Head of caudate nucleus (tissue), 42 donors: ENCODE measurements at regions not wholly inside any gene's neighbourhood (a gene's known extent, or its start where the extent isn't known, plus 50 kb on each side); places are given as distances from the start of the nearest gene placed in this dataset.

ENCODE experiments used
- DNase-seq, 42 donors: peaks; one replicate each; pipeline versions ENCODE4 v3.0.0 to v3.0.0-alpha.2; 2020 to 2021; ENCODE audit warnings: mixed read lengths in 7 of 42
- intact Hi-C: fragments of 100-400 bp; cut with DNase I; formaldehyde crosslinking; loops from one replicate; pipeline ENCODE4 v1.15.0; 2022

- DNase-seq, result no peak
- intact Hi-C loops, result no loop called here
Observed at GRCh38 chr3:95002438-95003046, 939.7 kb downstream of the NSUN3 start.

GRCh38 chr3:95028688-95029087 is 965.8 kb downstream of the NSUN3 start:
- DNase-seq, result no peak
- intact Hi-C loops, result no loop called here

GRCh38 chr3:95029644-95030043 is 966.8 kb downstream of the NSUN3 start:
- intact Hi-C loops, result no loop called here
- DNase-seq, result no peak

- DNase-seq, result no peak
- intact Hi-C loops, result no loop called here
Observed at GRCh38 chr3:95036526-95037021, 973.7 kb downstream of the NSUN3 start.

- intact Hi-C loops, result no loop called here
- DNase-seq, result no peak
Observed at GRCh38 chr3:95037097-95037496, 974.2 kb downstream of the NSUN3 start.

GRCh38 chr3:95037927-95038326 is 975.1 kb downstream of the NSUN3 start:
- no peak for DNase-seq
- intact Hi-C loops, result no loop called here

GRCh38 chr3:95044101-95044500 is 981.2 kb downstream of the NSUN3 start:
- no peak for DNase-seq
- intact Hi-C loops, result no loop called here

GRCh38 chr3:95048564-95048963 is 985.7 kb downstream of the NSUN3 start:
- DNase-seq, result no peak
- intact Hi-C loops, result no loop called here

- intact Hi-C loops, result no loop called here
- no peak for DNase-seq
Observed at GRCh38 chr3:95049841-95050240, 987.0 kb downstream of the NSUN3 start.

- no peak for DNase-seq
- intact Hi-C loops, result no loop called here
Observed at GRCh38 chr3:95055288-95055687, 992.4 kb downstream of the NSUN3 start.

- intact Hi-C loops, result no loop called here
- DNase-seq, result no peak
Observed at GRCh38 chr3:95082191-95082590, 1019.3 kb downstream of the NSUN3 start.

GRCh38 chr3:95084738-95085137 is 1021.9 kb downstream of the NSUN3 start:
- intact Hi-C loops, result no loop called here
- no peak for DNase-seq

GRCh38 chr3:95088464-95088863 is 1025.6 kb downstream of the NSUN3 start:
- DNase-seq, result no peak
- intact Hi-C loops, result no loop called here

GRCh38 chr3:95097493-95097892 is 1034.6 kb downstream of the NSUN3 start:
- DNase-seq, result peak in 13 of 42 donors; percentile 4 to 62 (median 11)
- intact Hi-C loops, result no loop called here

GRCh38 chr3:95120921-95121320 is 1058.1 kb downstream of the NSUN3 start:
- intact Hi-C loops, result no loop called here
- DNase-seq, result no peak

- no peak for DNase-seq
- intact Hi-C loops, result no loop called here
Observed at GRCh38 chr3:95123104-95123503, 1060.2 kb downstream of the NSUN3 start.

GRCh38 chr3:95134693-95135413 is 1072.0 kb downstream of the NSUN3 start:
- intact Hi-C loops, result no loop called here
- peak in 5 of 42 donors; percentile 2 to 38 (median 17) for DNase-seq

- intact Hi-C loops, result no loop called here
- DNase-seq, result no peak
Observed at GRCh38 chr3:95148107-95148506, 1085.2 kb downstream of the NSUN3 start.

- DNase-seq, result no peak
- intact Hi-C loops, result no loop called here
Observed at GRCh38 chr3:95151590-95151989, 1088.7 kb downstream of the NSUN3 start.

GRCh38 chr3:95154766-95155165 is 1091.9 kb downstream of the NSUN3 start:
- DNase-seq, result no peak
- intact Hi-C loops, result no loop called here

- DNase-seq, result no peak
- intact Hi-C loops, result no loop called here
Observed at GRCh38 chr3:95162794-95163193, 1099.9 kb downstream of the NSUN3 start.
